Mesendoderm (in vitro differentiated cells): ENCODE measurements at regions not wholly inside any gene's neighbourhood (a gene's known extent, or its start where the extent isn't known, plus 50 kb on each side); places are given as distances from the start of the nearest gene placed in this dataset.

Experiments used
- DNase-seq: peaks from one replicate; pipeline ENCODE4 v3.0.0; 2013
- H2AK5ac ChIP-seq: 2 replicates; pipeline ENCODE4 v1.6.1; 2013; ENCODE audit warnings: low read length, inconsistent platforms
- H2BK120ac ChIP-seq: 2 replicates; pipeline ENCODE4 v1.6.1; 2013; ENCODE audit warnings: low read depth, mild to moderate bottlenecking, low read length, moderate library complexity, mixed read lengths
- H2BK15ac ChIP-seq: replicated peaks from 2 replicates; pipeline ENCODE4 v1.6.1; 2013; ENCODE audit warnings: low read depth, mild to moderate bottlenecking, moderate library complexity
- H2BK5ac ChIP-seq: 2 replicates; pipeline ENCODE4 v1.6.1; 2013; ENCODE audit warnings: low read length, inconsistent platforms
- H3K18ac ChIP-seq: 2 replicates; pipeline ENCODE4 v1.6.1; 2013; ENCODE audit warnings: mild to moderate bottlenecking, low read length, mixed read lengths
- H3K23ac ChIP-seq: one replicate; pipeline ENCODE4 v1.6.1; 2013; ENCODE audit warnings: low read length
- H3K27ac ChIP-seq: 2 replicates; pipeline ENCODE4 v1.5.1; 2013; ENCODE audit warnings: low read depth, mild to moderate bottlenecking, inconsistent platforms, low read length, moderate library complexity
- H3K27me3 ChIP-seq: 2 replicates; pipeline ENCODE4 v1.6.1; 2013; ENCODE audit warnings: low read length, control low read depth, mild to moderate bottlenecking, inconsistent platforms; ENCODE audit not compliant: insufficient read depth, poor library complexity
- H3K36me3 ChIP-seq: 2 replicates; pipeline ENCODE4 v1.6.1; 2013; ENCODE audit warnings: low read length, inconsistent platforms; ENCODE audit not compliant: control insufficient read depth, insufficient read depth
- H3K4ac ChIP-seq: one replicate; pipeline ENCODE4 v1.6.1; 2013; ENCODE audit warnings: low read depth, mild to moderate bottlenecking, low read length, moderate library complexity
- H3K4me1 ChIP-seq: 2 replicates; pipeline ENCODE4 v1.6.1; 2013; ENCODE audit warnings: low read depth, low read length, inconsistent platforms; ENCODE audit not compliant: control insufficient read depth
- H3K4me2 ChIP-seq: 2 replicates; pipeline ENCODE4 v1.6.1; 2013; ENCODE audit warnings: low read length
- H3K4me3 ChIP-seq: 2 replicates; pipeline ENCODE4 v1.5.1; 2013; ENCODE audit warnings: mild to moderate bottlenecking, low read length
- H3K56ac ChIP-seq: one replicate; pipeline ENCODE4 v1.6.1; 2013; ENCODE audit warnings: low read length
- H3K79me1 ChIP-seq: 2 replicates; pipeline ENCODE4 v1.6.1; 2013; ENCODE audit warnings: low read length, inconsistent platforms
- H3K79me2 ChIP-seq: 2 replicates; pipeline ENCODE4 v1.6.1; 2013; ENCODE audit warnings: mild to moderate bottlenecking, low read length; ENCODE audit not compliant: control insufficient read depth, insufficient read depth
- H3K9ac ChIP-seq: 2 replicates; pipeline ENCODE4 v1.6.1; 2013; ENCODE audit warnings: low read length, inconsistent platforms
- H4K5ac ChIP-seq: one replicate; pipeline ENCODE4 v1.6.1; 2013; ENCODE audit warnings: low read length
- H4K8ac ChIP-seq: one replicate; pipeline ENCODE4 v1.6.1; 2013; ENCODE audit warnings: low read depth, mild to moderate bottlenecking, control low read depth, low read length, moderate library complexity
- WGBS: extraction: QIAGEN DNeasy Blood & Tissue Kit; methylation state at CpG from one replicate; pipeline ENCODE4 v1.1.7; 2013; ENCODE audit warnings: low lambda C conversion rate, missing lambda C conversion rate; ENCODE audit not compliant: insufficient coverage; ENCODE audit errors: extremely low coverage; 5-methylcytosine and 5-hydroxymethylcytosine counted together

DNA sequence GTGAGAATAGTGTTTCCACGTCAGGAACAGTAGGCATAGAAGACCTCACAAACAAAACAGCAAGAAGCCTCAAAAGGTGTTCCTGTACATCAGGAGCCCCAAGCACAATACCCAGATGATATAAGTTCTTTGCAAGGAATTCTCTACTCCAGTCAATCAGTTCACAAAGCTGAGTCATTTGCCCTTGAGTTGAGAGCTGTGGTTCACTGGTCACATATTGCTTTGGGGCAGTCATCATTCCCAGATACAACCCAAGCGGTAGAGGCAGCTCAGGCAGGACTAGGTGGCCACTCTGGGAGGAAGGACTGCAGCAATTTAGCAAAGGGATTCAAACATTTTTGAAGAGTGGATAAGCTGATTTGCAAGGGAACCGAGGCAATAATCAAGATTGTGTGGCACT, 551.5 kb upstream of the ZFP42 start:
- Histone ChIP-seq H2BK5ac (no peak overlapping the region), H3K23ac (no peak overlapping the region), H3K79me1 (no peaks in the 10 kb centered on the region), H2BK15ac (no peak overlapping the region), H3K56ac (no peak overlapping the region), H3K9ac (no peak overlapping the region), H3K27me3 (no peaks in the 10 kb centered on the region), H3K79me2 (no peaks in the 10 kb centered on the region), H4K5ac (no peak overlapping the region), H3K4me1 (no peaks in the 10 kb centered on the region), H3K4me3 (no peak overlapping the region), H3K4me2 (no peak overlapping the region), H2BK120ac (no peak overlapping the region), H3K27ac (no peak overlapping the region), H3K18ac (no peak overlapping the region), H4K8ac (no peak overlapping the region), H3K36me3 (no peaks in the 10 kb centered on the region), H3K4ac (no peak overlapping the region), H2AK5ac (no peak overlapping the region)
- WGBS: no CpG with 5 or more reads among the region's 3 CpGs
- no peak for DNase-seq

DNA sequence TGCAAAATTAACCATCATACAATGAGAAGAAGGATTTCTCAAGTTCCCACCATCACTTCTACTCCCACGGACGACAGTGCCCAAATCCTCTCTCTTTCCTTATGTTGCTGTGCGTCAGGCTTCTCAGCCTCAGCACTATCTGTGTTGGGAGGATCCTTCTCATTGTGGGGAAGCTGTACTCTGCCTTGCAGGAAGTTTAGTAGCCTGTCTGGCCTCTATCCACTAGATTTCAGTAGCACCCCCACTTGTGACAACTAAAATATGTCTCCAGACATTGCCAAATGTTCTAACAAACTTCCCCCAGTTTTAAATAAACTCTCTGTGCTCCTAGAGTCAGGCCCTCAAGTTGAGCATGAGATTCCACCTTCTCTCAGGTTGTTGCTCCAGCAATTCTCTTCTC, 545.9 kb upstream of the ZFP42 start:
- Histone ChIP-seq H4K5ac (no peak overlapping the region), H3K36me3 (no peaks in the 10 kb centered on the region), H3K18ac (no peak overlapping the region), H3K79me1 (no peaks in the 10 kb centered on the region), H3K4me2 (no peak overlapping the region), H3K56ac (no peak overlapping the region), H3K23ac (no peak overlapping the region), H3K79me2 (no peaks in the 10 kb centered on the region), H3K4me3 (no peak overlapping the region), H2BK120ac (no peak overlapping the region), H2AK5ac (no peak overlapping the region), H3K4me1 (no peaks in the 10 kb centered on the region), H3K27ac (no peak overlapping the region), H3K4ac (no peak overlapping the region), H3K27me3 (no peaks in the 10 kb centered on the region), H4K8ac (no peak overlapping the region), H2BK15ac (no peak overlapping the region), H2BK5ac (no peak overlapping the region), H3K9ac (no peak overlapping the region)
- DNase-seq: no peak
- whole genome bisulfite sequencing: no CpG with 5 or more reads among the region's 3 CpGs

- Histone ChIP-seq H3K27ac (no peak overlapping the region), H2AK5ac (no peak overlapping the region), H3K36me3 (no peaks in the 10 kb centered on the region), H3K79me2 (no peaks in the 10 kb centered on the region), H2BK5ac (no peak overlapping the region), H4K8ac (no peak overlapping the region), H2BK15ac (no peak overlapping the region), H3K79me1 (no peaks in the 10 kb centered on the region), H3K27me3 (no peaks in the 10 kb centered on the region), H4K5ac (no peak overlapping the region), H3K18ac (no peak overlapping the region), H3K9ac (no peak overlapping the region), H2BK120ac (no peak overlapping the region), H3K4me1 (no peaks in the 10 kb centered on the region), H3K4me3 (no peak overlapping the region), H3K4ac (no peak overlapping the region), H3K56ac (no peak overlapping the region), H3K23ac (no peak overlapping the region), H3K4me2 (no peak overlapping the region)
- no CpG with 5 or more reads among the region's 8 CpGs for WGBS
- DNase-seq: peak; percentile 8
These were observed 543.8 kb upstream of the ZFP42 start for GRCh38 chr4:187451776-187452175.

DNA sequence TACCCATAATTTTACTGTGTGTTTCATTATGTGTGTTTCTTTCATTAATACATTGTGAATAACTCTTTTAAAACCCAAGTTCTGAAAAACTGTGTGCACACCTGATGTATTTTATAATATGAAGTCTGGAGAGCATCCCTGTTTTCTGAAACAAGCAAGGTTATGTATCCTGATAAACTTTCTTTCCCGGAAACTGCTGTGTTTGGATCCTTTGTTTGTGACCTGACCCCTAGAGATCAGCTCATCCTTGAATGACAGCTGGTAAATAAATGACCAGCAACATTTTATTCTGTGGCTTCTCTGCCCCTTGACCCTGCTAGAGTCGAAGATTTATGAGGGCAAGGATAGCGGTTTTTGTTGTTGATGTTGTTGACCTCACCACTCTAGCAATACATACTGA, 535.6 kb upstream of the ZFP42 start:
- no peaks in the 10 kb centered on the region for H3K79me2 ChIP-seq
- no peaks in the 10 kb centered on the region for H3K79me1 ChIP-seq
- no peaks in the 10 kb centered on the region for H3K36me3 ChIP-seq
- H3K9ac ChIP-seq: no peak overlapping the region
- no peak overlapping the region for H3K18ac ChIP-seq
- H4K5ac ChIP-seq: no peak overlapping the region
- no peak overlapping the region for H4K8ac ChIP-seq
- H3K56ac ChIP-seq: no peak overlapping the region
- no peak overlapping the region for H2BK15ac ChIP-seq
- no peak overlapping the region for H3K4ac ChIP-seq
- WGBS: no CpG with 5 or more reads among the region's 3 CpGs
- H3K4me2 ChIP-seq: no peak overlapping the region
- DNase-seq: no peak
- H3K4me1 ChIP-seq: no peaks in the 10 kb centered on the region
- H3K27me3 ChIP-seq: no peaks in the 10 kb centered on the region
- no peak overlapping the region for H2BK5ac ChIP-seq
- no peak overlapping the region for H3K4me3 ChIP-seq
- no peak overlapping the region for H2BK120ac ChIP-seq
- H3K27ac ChIP-seq: no peak overlapping the region
- H2AK5ac ChIP-seq: no peak overlapping the region
- no peak overlapping the region for H3K23ac ChIP-seq

DNA sequence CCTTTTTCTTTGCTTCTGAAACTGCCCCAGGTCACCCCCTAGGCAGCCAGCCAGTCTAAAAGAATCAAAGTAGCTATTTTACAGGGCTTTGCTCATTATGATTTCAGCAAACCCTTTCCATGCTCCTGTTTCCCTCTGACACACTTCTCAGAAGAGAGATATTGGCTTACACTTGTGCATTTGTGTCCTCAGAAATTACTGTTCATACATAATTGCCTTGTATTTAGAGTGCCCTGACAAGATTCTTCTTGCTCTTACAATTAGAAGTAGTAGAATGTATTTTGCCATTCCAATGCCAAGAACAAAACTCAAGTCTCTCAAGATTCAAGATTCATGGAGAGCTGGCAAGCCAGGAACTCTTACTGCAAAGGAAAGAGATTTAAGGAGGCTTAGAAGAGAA, 531.0 kb upstream of the ZFP42 start:
- Histone ChIP-seq H3K79me2 (no peaks in the 10 kb centered on the region), H3K4me3 (no peak overlapping the region), H3K23ac (no peak overlapping the region), H4K8ac (no peak overlapping the region), H2BK15ac (no peak overlapping the region), H3K4me2 (no peak overlapping the region), H3K18ac (no peak overlapping the region), H3K79me1 (no peaks in the 10 kb centered on the region), H2BK120ac (no peak overlapping the region), H3K4ac (no peak overlapping the region), H2BK5ac (no peak overlapping the region), H3K27ac (no peak overlapping the region), H3K4me1 (no peaks in the 10 kb centered on the region), H4K5ac (no peak overlapping the region), H2AK5ac (no peak overlapping the region), H3K36me3 (no peaks in the 10 kb centered on the region), H3K27me3 (no peaks in the 10 kb centered on the region), H3K9ac (no peak overlapping the region), H3K56ac (no peak overlapping the region)
- DNase-seq: no peak

- Histone ChIP-seq H3K36me3 (no peaks in the 10 kb centered on the region), H3K79me1 (no peaks in the 10 kb centered on the region), H3K27me3 (no peaks in the 10 kb centered on the region), H3K18ac (no peak overlapping the region), H3K23ac (no peak overlapping the region), H3K79me2 (no peaks in the 10 kb centered on the region), H3K9ac (no peak overlapping the region), H4K8ac (no peak overlapping the region), H3K4me1 (no peaks in the 10 kb centered on the region), H3K4me3 (no peak overlapping the region), H2BK5ac (no peak overlapping the region), H2BK15ac (no peak overlapping the region), H3K56ac (no peak overlapping the region), H3K27ac (no peak overlapping the region), H4K5ac (no peak overlapping the region), H2AK5ac (no peak overlapping the region), H3K4me2 (no peak overlapping the region), H3K4ac (no peak overlapping the region), H2BK120ac (no peak overlapping the region)
- no peak for DNase-seq
- no CpG with 5 or more reads among the region's 2 CpGs for WGBS
These were observed 528.3 kb upstream of the ZFP42 start for GRCh38 chr4:187467224-187467623.
